ENCODE measurements at regions not wholly inside any gene's neighbourhood (a gene's known extent, or its start where the extent isn't known, plus 50 kb on each side); places are given as distances from the start of the nearest gene placed in this dataset.

GRCh38 chr4:178789279-178789678, 1347.0 kb upstream of the AGA start:
- Histone ChIP-seq H3K4me3 (ENCODE audit: insufficient read depth, low read depth, low read length) (no peak overlapping the region), H3K9me3 (ENCODE audit: control insufficient read depth, insufficient read depth, low read length) (0 out of 2 replicates have a peak, but pooled peaks cover 4% of the 10 kb centered on the region), H3K14ac (replicated peaks; ENCODE audit: low read depth, low read length) (no peak overlapping the region), H2AK9ac (replicated peaks; ENCODE audit: low read depth, low read length, poor library complexity) (no peak overlapping the region), H3K36me3 (ENCODE audit: control insufficient read depth, insufficient read depth, low read length) (no peaks in the 10 kb centered on the region), H3K4ac (ENCODE audit: low read depth, low read length) (no peak overlapping the region), H2BK5ac (ENCODE audit: low read depth, low read length, poor library complexity, severe bottlenecking) (no peak overlapping the region), H4K91ac (ENCODE audit: insufficient read depth, low read depth, low read length) (no peak overlapping the region), H3K23ac (ENCODE audit: low read depth, low read length) (no peak overlapping the region), H4K20me1 (ENCODE audit: insufficient read depth, low read length) (no peaks in the 10 kb centered on the region), H3K27ac (ENCODE audit: insufficient read depth, low read length) (no peak overlapping the region), H3K27me3 (ENCODE audit: control insufficient read depth, insufficient read depth, low read length) (no peaks in the 10 kb centered on the region), H3K4me2 (ENCODE audit: low read depth, low read length) (no peak overlapping the region), H2AK5ac (ENCODE audit: low read depth, low read length) (no peak overlapping the region), H4K5ac (ENCODE audit: low read depth, low read length) (no peak overlapping the region), H3K18ac (ENCODE audit: low read depth, low read length) (no peak overlapping the region), H2BK20ac (ENCODE audit: low read depth, low read length) (no peak overlapping the region), H2BK15ac (ENCODE audit: low read depth, low read length) (no peak overlapping the region), H3K9ac (ENCODE audit: low read depth, low read length) (no peak overlapping the region), H3K79me1 (ENCODE audit: low read depth in 1 of 2, low read length in 2 of 2) (no peaks in the 10 kb centered on the region), H3K56ac (ENCODE audit: extremely low read depth, insufficient read depth, low read length) (no peak overlapping the region), H2BK120ac (ENCODE audit: low read depth, low read length) (no peak overlapping the region), H2AFZ (replicated peaks; ENCODE audit: low read length, poor library complexity) (no peak overlapping the region), H3K9me1 (ENCODE audit: insufficient read depth, low read length) (no peaks in the 10 kb centered on the region), H3K4me1 (ENCODE audit: control insufficient read depth, insufficient read depth, low read length) (no peaks in the 10 kb centered on the region), H4K8ac (ENCODE audit: low read depth in 2 of 2, low read length in 2 of 2) (no peak overlapping the region)
- no peak for DNase-seq
- WGBS, 2 experiments (ENCODE audit: extremely low coverage in 2 of 2, insufficient read length in 1 of 2) = no CpG with 5 or more reads among the region's 3 CpGs
- BruUV-seq (replicated peaks) = no TSS peak
- CTCF ChIA-PET = interaction anchor here (0.7 kb wide), 1 partner anchor 185 kb away, joined by 5 read pairs; no protein-coding TSS in a partner anchor
- intact Hi-C loops (cut with micrococcal nuclease) (no loop called here), dilution Hi-C loops (cut with HindIII; ENCODE audit: low sequenced_read_pairs, unreplicated experiment) (no loop called here), in situ Hi-C loops (cut with MboI; ENCODE audit: low sequenced_read_pairs) (no loop called here)
- TF ChIP-seq, protein P1, sequence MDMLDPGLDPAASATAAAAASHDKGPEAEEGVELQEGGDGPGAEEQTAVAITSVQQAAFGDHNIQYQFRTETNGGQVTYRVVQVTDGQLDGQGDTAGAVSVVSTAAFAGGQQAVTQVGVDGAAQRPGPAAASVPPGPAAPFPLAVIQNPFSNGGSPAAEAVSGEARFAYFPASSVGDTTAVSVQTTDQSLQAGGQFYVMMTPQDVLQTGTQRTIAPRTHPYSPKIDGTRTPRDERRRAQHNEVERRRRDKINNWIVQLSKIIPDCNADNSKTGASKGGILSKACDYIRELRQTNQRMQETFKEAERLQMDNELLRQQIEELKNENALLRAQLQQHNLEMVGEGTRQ (IDR thresholded peaks at IDR 0.05; ENCODE audit: low read depth, low read length) = no peak
- TF ChIP-seq ELK1 (IDR thresholded peaks at IDR 0.05; ENCODE audit: borderline replicate concordance, low read depth, low read length) (no peak), NFE2L2 (IDR thresholded peaks at IDR 0.05; ENCODE audit: low read depth, low read length) (no peak), MAFK (IDR thresholded peaks at IDR 0.05; ENCODE audit: low read depth, low read length) (no peak), POLR2A (IDR thresholded peaks at IDR 0.05; ENCODE audit: low read depth, low read length) (no peak), BHLHE40 (IDR thresholded peaks at IDR 0.05; ENCODE audit: low read depth, low read length) (no peak), MAZ (IDR thresholded peaks at IDR 0.05; ENCODE audit: borderline replicate concordance, low read depth, low read length) (no peak), RCOR1 (IDR thresholded peaks at IDR 0.05; ENCODE audit: insufficient replicate concordance, low read length) (no peak), SMC3 (IDR thresholded peaks at IDR 0.05; ENCODE audit: low read depth, low read length) (no peak), RAD21 (IDR thresholded peaks at IDR 0.05; ENCODE audit: low read length) (no peak), MXI1 (IDR thresholded peaks at IDR 0.05; ENCODE audit: borderline replicate concordance, low read depth, low read length) (no peak), CEBPB (IDR thresholded peaks at IDR 0.05; ENCODE audit: low read depth, low read length) (no peak), FOS (IDR thresholded peaks at IDR 0.05; ENCODE audit: low read depth, low read length) (no peak), CHD1 (IDR thresholded peaks at IDR 0.05; ENCODE audit: low read depth, low read length) (no peak)
- TF ChIP-seq, protein P2, sequence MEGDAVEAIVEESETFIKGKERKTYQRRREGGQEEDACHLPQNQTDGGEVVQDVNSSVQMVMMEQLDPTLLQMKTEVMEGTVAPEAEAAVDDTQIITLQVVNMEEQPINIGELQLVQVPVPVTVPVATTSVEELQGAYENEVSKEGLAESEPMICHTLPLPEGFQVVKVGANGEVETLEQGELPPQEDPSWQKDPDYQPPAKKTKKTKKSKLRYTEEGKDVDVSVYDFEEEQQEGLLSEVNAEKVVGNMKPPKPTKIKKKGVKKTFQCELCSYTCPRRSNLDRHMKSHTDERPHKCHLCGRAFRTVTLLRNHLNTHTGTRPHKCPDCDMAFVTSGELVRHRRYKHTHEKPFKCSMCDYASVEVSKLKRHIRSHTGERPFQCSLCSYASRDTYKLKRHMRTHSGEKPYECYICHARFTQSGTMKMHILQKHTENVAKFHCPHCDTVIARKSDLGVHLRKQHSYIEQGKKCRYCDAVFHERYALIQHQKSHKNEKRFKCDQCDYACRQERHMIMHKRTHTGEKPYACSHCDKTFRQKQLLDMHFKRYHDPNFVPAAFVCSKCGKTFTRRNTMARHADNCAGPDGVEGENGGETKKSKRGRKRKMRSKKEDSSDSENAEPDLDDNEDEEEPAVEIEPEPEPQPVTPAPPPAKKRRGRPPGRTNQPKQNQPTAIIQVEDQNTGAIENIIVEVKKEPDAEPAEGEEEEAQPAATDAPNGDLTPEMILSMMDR (conservative IDR thresholded peaks at IDR 0.05; ENCODE audit: low read depth, low read length) = no peak
- POLR2A ChIA-PET (ENCODE audit: unreplicated experiment) = no interaction called here
- ATAC-seq (ENCODE audit: low read depth) = no peak

Measured in IMR-90 (cell line).